ENCODE measurements at regions not wholly inside any gene's neighbourhood (a gene's known extent, or its start where the extent isn't known, plus 50 kb on each side); places are given as distances from the start of the nearest gene placed in this dataset.

- no peak for DNase-seq
These were observed 84.1 kb upstream of the BARX2 start for GRCh38 chr11:129291546-129291945.

GRCh38 chr11:129290966-129291365, 84.7 kb upstream of the BARX2 start:
- DNase-seq: no peak

- no peak for DNase-seq
These were observed 86.2 kb upstream of the BARX2 start for GRCh38 chr11:129289350-129290040.

- no peak for DNase-seq
These were observed 87.7 kb upstream of the BARX2 start for GRCh38 chr11:129287920-129288319.

GRCh38 chr11:129286813-129287212, 88.8 kb upstream of the BARX2 start:
- DNase-seq: no peak

GRCh38 chr11:129285402-129285786, 90.3 kb upstream of the BARX2 start:
- no peak for DNase-seq

GRCh38 chr11:129283141-129283540, 91.0 kb upstream of the ARHGAP32 start:
- no peak for DNase-seq

- no peak for DNase-seq
These were observed 90.5 kb upstream of the ARHGAP32 start for GRCh38 chr11:129282634-129283033.

- no peak for DNase-seq
These were observed 89.6 kb upstream of the ARHGAP32 start for GRCh38 chr11:129281471-129282415.

- no peak for DNase-seq
These were observed 88.1 kb upstream of the ARHGAP32 start for GRCh38 chr11:129280027-129280811.

GRCh38 chr11:129279326-129280026, 87.4 kb upstream of the ARHGAP32 start:
- peak; percentile 84 for DNase-seq

GRCh38 chr11:129278586-129279319, 86.6 kb upstream of the ARHGAP32 start:
- DNase-seq: peak; percentile 29

- DNase-seq: no peak
These were observed 85.2 kb upstream of the ARHGAP32 start for GRCh38 chr11:129277198-129277843.

- DNase-seq: no peak
These were observed 83.7 kb upstream of the ARHGAP32 start for GRCh38 chr11:129275828-129276227.

GRCh38 chr11:129273944-129274711, 82.0 kb upstream of the ARHGAP32 start:
- no peak for DNase-seq

- DNase-seq: no peak
These were observed 81.2 kb upstream of the ARHGAP32 start for GRCh38 chr11:129273322-129273721.

GRCh38 chr11:129271030-129271429, 78.9 kb upstream of the ARHGAP32 start:
- DNase-seq: no peak

- DNase-seq: no peak
These were observed 78.3 kb upstream of the ARHGAP32 start for GRCh38 chr11:129270446-129270845.

GRCh38 chr11:129268371-129268770, 76.2 kb upstream of the ARHGAP32 start:
- DNase-seq: no peak

GRCh38 chr11:129267716-129268115, 75.6 kb upstream of the ARHGAP32 start:
- DNase-seq: no peak
